GM18951 (cell line): ENCODE measurements at regions not wholly inside any gene's neighbourhood (a gene's known extent, or its start where the extent isn't known, plus 50 kb on each side); places are given as distances from the start of the nearest gene placed in this dataset.

Source experiments
- POLR2A ChIP-seq: IDR thresholded peaks from 4 replicates; pipeline ENCODE4 v1.6.1; 2011; ENCODE audit warnings: mild to moderate bottlenecking; ENCODE audit not compliant: insufficient read length, insufficient read depth; ENCODE audit errors: extremely low read depth
- in situ Hi-C: fragments of 300-500 bp; cut with MboI; formaldehyde crosslinking; loops from one replicate; pipeline ENCODE4 v1.12.0; 2022; ENCODE audit warnings: low sequenced_read_pairs, mixed read lengths, inconsistent platforms; ENCODE audit not compliant: unreplicated experiment

GRCh38 chr9:73841018-73841417, 656.1 kb upstream of the RORB start:
- in situ Hi-C loops, result no loop called here
- no peak for TF ChIP-seq POLR2A

- no peak for TF ChIP-seq POLR2A
- in situ Hi-C loops, result no loop called here
Observed at GRCh38 chr9:73844135-73844534, 653.0 kb upstream of the RORB start.

GRCh38 chr9:73845539-73845938, 651.6 kb upstream of the RORB start:
- in situ Hi-C loops, result no loop called here
- no peak for TF ChIP-seq POLR2A

- in situ Hi-C loops, result no loop called here
- no peak for TF ChIP-seq POLR2A
Observed at GRCh38 chr9:73845954-73846690, 651.0 kb upstream of the RORB start.

- in situ Hi-C loops, result no loop called here
Observed at GRCh38 chr9:73847536-73847935, 649.6 kb upstream of the RORB start.

GRCh38 chr9:73853549-73853948, 643.6 kb upstream of the RORB start:
- no peak for TF ChIP-seq POLR2A
- in situ Hi-C loops, result no loop called here

More at GRCh38 chr9:73847536-73847935, 649.6 kb upstream of the RORB start:
- TF ChIP-seq POLR2A, result no peak

- TF ChIP-seq POLR2A, result no peak
- in situ Hi-C loops, result no loop called here
Observed at GRCh38 chr9:73855206-73855605, 641.9 kb upstream of the RORB start.

GRCh38 chr9:73863924-73864323, 633.2 kb upstream of the RORB start:
- in situ Hi-C loops, result no loop called here
- no peak for TF ChIP-seq POLR2A

- no peak for TF ChIP-seq POLR2A
- in situ Hi-C loops, result no loop called here
Observed at GRCh38 chr9:73866451-73866850, 630.7 kb upstream of the RORB start.

GRCh38 chr9:73869264-73869663, 627.9 kb upstream of the RORB start:
- TF ChIP-seq POLR2A, result no peak
- in situ Hi-C loops, result no loop called here

- no peak for TF ChIP-seq POLR2A
- in situ Hi-C loops, result no loop called here
Observed at GRCh38 chr9:73871636-73872035, 625.5 kb upstream of the RORB start.

GRCh38 chr9:73872701-73873100, 624.4 kb upstream of the RORB start:
- TF ChIP-seq POLR2A, result no peak
- in situ Hi-C loops, result no loop called here

GRCh38 chr9:73880101-73880500, 617.0 kb upstream of the RORB start:
- in situ Hi-C loops, result no loop called here

GRCh38 chr9:73889023-73889422, 608.1 kb upstream of the RORB start:
- in situ Hi-C loops, result no loop called here
- TF ChIP-seq POLR2A, result no peak

More at GRCh38 chr9:73880101-73880500, 617.0 kb upstream of the RORB start:
- TF ChIP-seq POLR2A, result no peak

GRCh38 chr9:73890685-73891277, 606.4 kb upstream of the RORB start:
- no peak for TF ChIP-seq POLR2A
- in situ Hi-C loops, result no loop called here

- no peak for TF ChIP-seq POLR2A
- in situ Hi-C loops, result no loop called here
Observed at GRCh38 chr9:73892335-73892734, 604.8 kb upstream of the RORB start.
